Fibroblast of the aortic adventitia (primary cell): ENCODE measurements at regions not wholly inside any gene's neighbourhood (a gene's known extent, or its start where the extent isn't known, plus 50 kb on each side); places are given as distances from the start of the nearest gene placed in this dataset.
"Not testable (repeated sequence)": the region's sequence is repeated elsewhere in the genome, so short reads cannot be mapped to it uniquely, and the experiment has no call there.

Experiments used
- DNase-seq: peaks from one replicate; pipeline ENCODE4 v3.0.0-alpha.2; 2010; ENCODE audit warnings: low read depth
- H3K4me3 ChIP-seq: 2 replicates; pipeline ENCODE4 v1.5.1; 2011; ENCODE audit warnings: low read depth, mild to moderate bottlenecking, control low read depth, low read length, moderate library complexity
- CTCF ChIP-seq: IDR thresholded peaks from 2 replicates; pipeline ENCODE4 v1.5.1; 2011; ENCODE audit warnings: mild to moderate bottlenecking, low read length, control low read depth, inconsistent platforms; ENCODE audit not compliant: insufficient read depth

- DNase-seq: no peak
- no peak overlapping the region for H3K4me3 ChIP-seq
- TF ChIP-seq CTCF: no peak
Observed at GRCh38 chr2:184326066-184326465, 272.3 kb upstream of the ZNF804A start.

- not testable (repeated sequence) for H3K4me3 ChIP-seq, DNase-seq
Observed at GRCh38 chr2:184327805-184328204, 270.5 kb upstream of the ZNF804A start.

- not testable (repeated sequence) for DNase-seq, H3K4me3 ChIP-seq
Observed at GRCh38 chr2:184330561-184330960, 267.8 kb upstream of the ZNF804A start.

- no peak for TF ChIP-seq CTCF
- no peak for DNase-seq
- no peak overlapping the region for H3K4me3 ChIP-seq
Observed at GRCh38 chr2:184336688-184337087, 261.6 kb upstream of the ZNF804A start.

- no peak for TF ChIP-seq CTCF
- DNase-seq: no peak
- H3K4me3 ChIP-seq: no peak overlapping the region
Observed at GRCh38 chr2:184338771-184339170, 259.6 kb upstream of the ZNF804A start.

GRCh38 chr2:184339966-184340365 is 258.4 kb upstream of the ZNF804A start:
- H3K4me3 ChIP-seq: no peak overlapping the region
- DNase-seq: peak; percentile 1
- TF ChIP-seq CTCF: no peak

GRCh38 chr2:184346338-184346862 is 251.9 kb upstream of the ZNF804A start:
- no peak for DNase-seq
- H3K4me3 ChIP-seq: no peak overlapping the region
- TF ChIP-seq CTCF: no peak

- no peak for TF ChIP-seq CTCF
- DNase-seq: no peak
- H3K4me3 ChIP-seq: no peak overlapping the region
Observed at GRCh38 chr2:184351126-184351525, 247.2 kb upstream of the ZNF804A start.
